ENCODE measurements at regions not wholly inside any gene's neighbourhood (a gene's known extent, or its start where the extent isn't known, plus 50 kb on each side); places are given as distances from the start of the nearest gene placed in this dataset.

GRCh38 chr2:49238604-49238960 is 84.3 kb upstream of the FSHR start:
- H3K4me3 ChIP-seq (ENCODE audit: low read depth, low read length), result no peak overlapping the region
- no peak for TF ChIP-seq CTCF (IDR thresholded peaks at IDR 0.05; ENCODE audit: insufficient read depth, low read depth, low read length, missing control alignments)
- DNase-seq (ENCODE audit: low read depth), result no peak

DNA sequence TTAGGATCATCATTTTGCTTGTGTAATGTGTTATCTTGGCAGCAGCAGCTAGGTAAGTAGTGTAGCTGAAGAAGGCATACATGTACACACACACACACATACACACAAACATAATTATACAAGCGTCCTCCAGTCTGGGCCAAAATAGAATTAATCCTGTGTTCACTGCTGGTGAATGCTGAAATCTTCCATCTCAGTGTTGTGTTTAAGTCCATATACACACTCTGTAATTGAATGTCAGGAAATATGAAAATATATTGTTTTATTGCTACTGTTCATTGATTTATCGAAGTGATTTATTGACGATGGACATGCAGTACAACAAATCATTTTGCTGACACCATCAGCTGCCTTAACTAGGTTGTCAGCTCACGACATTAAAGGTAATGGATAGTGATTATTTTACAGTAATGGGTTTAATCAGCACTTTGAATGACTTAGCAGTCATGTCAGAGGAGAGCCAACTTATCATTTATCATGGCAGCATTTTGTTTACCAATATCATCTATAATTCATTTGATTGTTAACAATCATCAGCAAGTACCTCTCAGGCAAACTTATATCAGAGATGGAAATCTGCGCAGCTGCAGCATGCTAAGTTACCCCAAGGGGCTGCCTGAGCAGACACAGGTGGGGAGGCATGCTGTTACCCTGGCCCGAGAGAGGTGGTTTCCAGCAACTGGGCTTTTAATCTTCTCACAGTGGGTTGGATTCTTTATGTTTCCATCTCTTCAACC is 83.7 kb upstream of the FSHR start:
- no peak for TF ChIP-seq CTCF (IDR thresholded peaks at IDR 0.05; ENCODE audit: insufficient read depth, low read depth, low read length, missing control alignments)
- no peak for DNase-seq (ENCODE audit: low read depth)
- no peak overlapping the region for H3K4me3 ChIP-seq (ENCODE audit: low read depth, low read length)

GRCh38 chr2:49236316-49236715 is 82.0 kb upstream of the FSHR start:
- no peak overlapping the region for H3K4me3 ChIP-seq (ENCODE audit: low read depth, low read length)
- no peak for TF ChIP-seq CTCF (IDR thresholded peaks at IDR 0.05; ENCODE audit: insufficient read depth, low read depth, low read length, missing control alignments)
- DNase-seq (ENCODE audit: low read depth), result no peak

GRCh38 chr2:49226360-49226759 is 72.0 kb upstream of the FSHR start:
- H3K4me3 ChIP-seq (ENCODE audit: low read depth, low read length), result no peak overlapping the region
- no peak for TF ChIP-seq CTCF (IDR thresholded peaks at IDR 0.05; ENCODE audit: insufficient read depth, low read depth, low read length, missing control alignments)
- no peak for DNase-seq (ENCODE audit: low read depth)

GRCh38 chr2:49225126-49225525 is 70.8 kb upstream of the FSHR start:
- no peak for TF ChIP-seq CTCF (IDR thresholded peaks at IDR 0.05; ENCODE audit: insufficient read depth, low read depth, low read length, missing control alignments)
- no peak for DNase-seq (ENCODE audit: low read depth)
- H3K4me3 ChIP-seq (ENCODE audit: low read depth, low read length), result no peak overlapping the region

- H3K4me3 ChIP-seq (ENCODE audit: low read depth, low read length), result no peak overlapping the region
- no peak for TF ChIP-seq CTCF (IDR thresholded peaks at IDR 0.05; ENCODE audit: insufficient read depth, low read depth, low read length, missing control alignments)
- DNase-seq (ENCODE audit: low read depth), result no peak
These were observed 70.2 kb upstream of the FSHR start for GRCh38 chr2:49224426-49225010.
